ENCODE measurements at regions not wholly inside any gene's neighbourhood (a gene's known extent, or its start where the extent isn't known, plus 50 kb on each side); places are given as distances from the start of the nearest gene placed in this dataset.

DNA sequence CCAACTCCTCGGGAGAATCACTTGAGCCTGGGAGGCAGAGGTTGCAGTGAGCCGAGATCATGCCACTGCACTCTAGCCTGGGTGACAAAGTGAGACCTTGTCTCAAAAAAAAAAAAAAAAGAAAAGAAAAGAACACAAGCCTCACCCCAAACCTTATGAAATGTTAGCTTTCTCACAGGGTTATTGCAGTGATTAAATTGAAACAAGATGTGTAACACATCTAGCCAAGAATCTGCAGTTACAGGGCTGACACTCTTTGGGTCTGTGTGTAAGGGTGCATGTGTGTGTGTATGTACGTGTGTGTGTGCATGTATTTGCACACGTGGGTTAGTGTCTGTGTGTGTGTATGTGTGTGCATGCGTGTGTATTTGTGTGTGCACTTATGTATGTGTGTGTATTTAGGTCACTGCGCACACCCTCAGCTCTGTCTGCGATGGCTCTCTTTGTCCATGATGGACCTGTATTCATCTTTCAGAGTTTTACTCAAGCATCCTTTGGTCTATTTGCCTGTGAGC, 336.3 kb downstream of the UQCRFS1 start (continued):
- no peak for TF ChIP-seq FOXK1 (CRISPR knock-in tag; IDR thresholded peaks at IDR 0.05)
- no peak for TF ChIP-seq RELA (CRISPR knock-in tag; IDR thresholded peaks at IDR 0.05; ENCODE audit: borderline replicate concordance)
- TF ChIP-seq NR1H2 (CRISPR knock-in tag; IDR thresholded peaks at IDR 0.05): no peak
- TF ChIP-seq, protein P1, sequence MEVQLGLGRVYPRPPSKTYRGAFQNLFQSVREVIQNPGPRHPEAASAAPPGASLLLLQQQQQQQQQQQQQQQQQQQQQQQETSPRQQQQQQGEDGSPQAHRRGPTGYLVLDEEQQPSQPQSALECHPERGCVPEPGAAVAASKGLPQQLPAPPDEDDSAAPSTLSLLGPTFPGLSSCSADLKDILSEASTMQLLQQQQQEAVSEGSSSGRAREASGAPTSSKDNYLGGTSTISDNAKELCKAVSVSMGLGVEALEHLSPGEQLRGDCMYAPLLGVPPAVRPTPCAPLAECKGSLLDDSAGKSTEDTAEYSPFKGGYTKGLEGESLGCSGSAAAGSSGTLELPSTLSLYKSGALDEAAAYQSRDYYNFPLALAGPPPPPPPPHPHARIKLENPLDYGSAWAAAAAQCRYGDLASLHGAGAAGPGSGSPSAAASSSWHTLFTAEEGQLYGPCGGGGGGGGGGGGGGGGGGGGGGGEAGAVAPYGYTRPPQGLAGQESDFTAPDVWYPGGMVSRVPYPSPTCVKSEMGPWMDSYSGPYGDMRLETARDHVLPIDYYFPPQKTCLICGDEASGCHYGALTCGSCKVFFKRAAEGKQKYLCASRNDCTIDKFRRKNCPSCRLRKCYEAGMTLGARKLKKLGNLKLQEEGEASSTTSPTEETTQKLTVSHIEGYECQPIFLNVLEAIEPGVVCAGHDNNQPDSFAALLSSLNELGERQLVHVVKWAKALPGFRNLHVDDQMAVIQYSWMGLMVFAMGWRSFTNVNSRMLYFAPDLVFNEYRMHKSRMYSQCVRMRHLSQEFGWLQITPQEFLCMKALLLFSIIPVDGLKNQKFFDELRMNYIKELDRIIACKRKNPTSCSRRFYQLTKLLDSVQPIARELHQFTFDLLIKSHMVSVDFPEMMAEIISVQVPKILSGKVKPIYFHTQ (CRISPR knock-in tag; IDR thresholded peaks at IDR 0.05): no peak
- no peak for TF ChIP-seq IRF2 (CRISPR knock-in tag; IDR thresholded peaks at IDR 0.05; ENCODE audit: borderline replicate concordance, low read depth)
- no peak for TF ChIP-seq MXD4 (CRISPR knock-in tag; IDR thresholded peaks at IDR 0.05; ENCODE audit: borderline replicate concordance)

DNA sequence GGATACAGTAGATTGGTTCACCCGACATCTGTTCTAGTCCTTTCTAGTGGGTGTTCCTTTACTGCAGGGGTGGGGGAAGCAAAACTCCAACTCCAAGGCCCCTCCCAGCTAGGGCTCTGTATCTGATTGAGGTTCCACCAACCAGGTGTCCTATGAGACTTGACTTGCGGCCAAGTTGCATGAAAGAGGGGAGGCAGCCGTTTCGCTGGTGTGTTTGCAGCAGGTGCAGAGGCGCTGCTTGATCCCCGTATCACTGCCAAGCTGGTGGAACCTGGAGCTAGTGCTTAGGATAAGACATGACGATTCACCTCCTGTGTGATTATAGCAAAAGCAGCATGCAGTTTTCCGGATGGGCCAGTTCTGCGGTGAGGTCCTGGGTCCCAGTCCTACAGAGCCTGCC, 338.2 kb downstream of the UQCRFS1 start:
- DNase-seq (ENCODE audit: low spot score) (no peak), ATAC-seq (no peak)
- H3K36me3 Mint-ChIP-seq: no peaks in the 10 kb centered on the region
- TF ChIP-seq, protein P2, sequence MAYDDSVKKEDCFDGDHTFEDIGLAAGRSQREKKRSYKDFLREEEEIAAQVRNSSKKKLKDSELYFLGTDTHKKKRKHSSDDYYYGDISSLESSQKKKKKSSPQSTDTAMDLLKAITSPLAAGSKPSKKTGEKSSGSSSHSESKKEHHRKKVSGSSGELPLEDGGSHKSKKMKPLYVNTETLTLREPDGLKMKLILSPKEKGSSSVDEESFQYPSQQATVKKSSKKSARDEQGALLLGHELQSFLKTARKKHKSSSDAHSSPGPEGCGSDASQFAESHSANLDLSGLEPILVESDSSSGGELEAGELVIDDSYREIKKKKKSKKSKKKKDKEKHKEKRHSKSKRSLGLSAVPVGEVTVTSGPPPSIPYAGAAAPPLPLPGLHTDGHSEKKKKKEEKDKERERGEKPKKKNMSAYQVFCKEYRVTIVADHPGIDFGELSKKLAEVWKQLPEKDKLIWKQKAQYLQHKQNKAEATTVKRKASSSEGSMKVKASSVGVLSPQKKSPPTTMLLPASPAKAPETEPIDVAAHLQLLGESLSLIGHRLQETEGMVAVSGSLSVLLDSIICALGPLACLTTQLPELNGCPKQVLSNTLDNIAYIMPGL (CRISPR knock-in tag; IDR thresholded peaks at IDR 0.05): no peak
- TF ChIP-seq, protein P3, sequence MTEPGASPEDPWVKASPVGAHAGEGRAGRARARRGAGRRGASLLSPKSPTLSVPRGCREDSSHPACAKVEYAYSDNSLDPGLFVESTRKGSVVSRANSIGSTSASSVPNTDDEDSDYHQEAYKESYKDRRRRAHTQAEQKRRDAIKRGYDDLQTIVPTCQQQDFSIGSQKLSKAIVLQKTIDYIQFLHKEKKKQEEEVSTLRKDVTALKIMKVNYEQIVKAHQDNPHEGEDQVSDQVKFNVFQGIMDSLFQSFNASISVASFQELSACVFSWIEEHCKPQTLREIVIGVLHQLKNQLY (CRISPR knock-in tag; IDR thresholded peaks at IDR 0.05): no peak
- TF ChIP-seq SP1 (CRISPR knock-in tag; conservative IDR thresholded peaks at IDR 0.05) (no peak), IRF2 (CRISPR knock-in tag; IDR thresholded peaks at IDR 0.05; ENCODE audit: borderline replicate concordance, low read depth) (no peak), ZNF121 (CRISPR knock-in tag; IDR thresholded peaks at IDR 0.05) (no peak), CREM (CRISPR knock-in tag; IDR thresholded peaks at IDR 0.05) (no peak), MYBL2 (CRISPR knock-in tag; IDR thresholded peaks at IDR 0.05) (no peak), GTF2I (CRISPR knock-in tag; conservative IDR thresholded peaks at IDR 0.05) (no peak), NFYB (CRISPR knock-in tag; conservative IDR thresholded peaks at IDR 0.05; ENCODE audit: low read depth) (no peak), SMAD4 (CRISPR knock-in tag; IDR thresholded peaks at IDR 0.05) (no peak), FOXP1 (CRISPR knock-in tag; IDR thresholded peaks at IDR 0.05; ENCODE audit: borderline replicate concordance) (no peak), ESRRA (CRISPR knock-in tag; IDR thresholded peaks at IDR 0.05; ENCODE audit: borderline replicate concordance) (no peak), ZNF423 (CRISPR knock-in tag; IDR thresholded peaks at IDR 0.05) (no peak)
- TF ChIP-seq, protein P4, sequence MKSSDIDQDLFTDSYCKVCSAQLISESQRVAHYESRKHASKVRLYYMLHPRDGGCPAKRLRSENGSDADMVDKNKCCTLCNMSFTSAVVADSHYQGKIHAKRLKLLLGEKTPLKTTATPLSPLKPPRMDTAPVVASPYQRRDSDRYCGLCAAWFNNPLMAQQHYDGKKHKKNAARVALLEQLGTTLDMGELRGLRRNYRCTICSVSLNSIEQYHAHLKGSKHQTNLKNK (CRISPR knock-in tag; IDR thresholded peaks at IDR 0.05): no peak
- TF ChIP-seq, protein P5, sequence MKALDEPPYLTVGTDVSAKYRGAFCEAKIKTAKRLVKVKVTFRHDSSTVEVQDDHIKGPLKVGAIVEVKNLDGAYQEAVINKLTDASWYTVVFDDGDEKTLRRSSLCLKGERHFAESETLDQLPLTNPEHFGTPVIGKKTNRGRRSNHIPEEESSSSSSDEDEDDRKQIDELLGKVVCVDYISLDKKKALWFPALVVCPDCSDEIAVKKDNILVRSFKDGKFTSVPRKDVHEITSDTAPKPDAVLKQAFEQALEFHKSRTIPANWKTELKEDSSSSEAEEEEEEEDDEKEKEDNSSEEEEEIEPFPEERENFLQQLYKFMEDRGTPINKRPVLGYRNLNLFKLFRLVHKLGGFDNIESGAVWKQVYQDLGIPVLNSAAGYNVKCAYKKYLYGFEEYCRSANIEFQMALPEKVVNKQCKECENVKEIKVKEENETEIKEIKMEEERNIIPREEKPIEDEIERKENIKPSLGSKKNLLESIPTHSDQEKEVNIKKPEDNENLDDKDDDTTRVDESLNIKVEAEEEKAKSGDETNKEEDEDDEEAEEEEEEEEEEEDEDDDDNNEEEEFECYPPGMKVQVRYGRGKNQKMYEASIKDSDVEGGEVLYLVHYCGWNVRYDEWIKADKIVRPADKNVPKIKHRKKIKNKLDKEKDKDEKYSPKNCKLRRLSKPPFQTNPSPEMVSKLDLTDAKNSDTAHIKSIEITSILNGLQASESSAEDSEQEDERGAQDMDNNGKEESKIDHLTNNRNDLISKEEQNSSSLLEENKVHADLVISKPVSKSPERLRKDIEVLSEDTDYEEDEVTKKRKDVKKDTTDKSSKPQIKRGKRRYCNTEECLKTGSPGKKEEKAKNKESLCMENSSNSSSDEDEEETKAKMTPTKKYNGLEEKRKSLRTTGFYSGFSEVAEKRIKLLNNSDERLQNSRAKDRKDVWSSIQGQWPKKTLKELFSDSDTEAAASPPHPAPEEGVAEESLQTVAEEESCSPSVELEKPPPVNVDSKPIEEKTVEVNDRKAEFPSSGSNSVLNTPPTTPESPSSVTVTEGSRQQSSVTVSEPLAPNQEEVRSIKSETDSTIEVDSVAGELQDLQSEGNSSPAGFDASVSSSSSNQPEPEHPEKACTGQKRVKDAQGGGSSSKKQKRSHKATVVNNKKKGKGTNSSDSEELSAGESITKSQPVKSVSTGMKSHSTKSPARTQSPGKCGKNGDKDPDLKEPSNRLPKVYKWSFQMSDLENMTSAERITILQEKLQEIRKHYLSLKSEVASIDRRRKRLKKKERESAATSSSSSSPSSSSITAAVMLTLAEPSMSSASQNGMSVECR (CRISPR knock-in tag; IDR thresholded peaks at IDR 0.05; ENCODE audit: borderline replicate concordance): no peak
- TF ChIP-seq, protein P1 (CRISPR knock-in tag; IDR thresholded peaks at IDR 0.05): no peak
- CTCF ChIA-PET: interaction anchor here (0.6 to 1.7 kb wide), 2 partner anchors 138 to 293 kb away, joined by 3 to 5 read pairs; no protein-coding TSS in a partner anchor
- H3K4me3 Mint-ChIP-seq: no peak overlapping the region
- POLR2A ChIA-PET: no interaction called here
- peaks cover 4% of the 10 kb centered on the region; the same call in 1 of the 2 replicates for H3K9me3 Mint-ChIP-seq
- H3K27me3 Mint-ChIP-seq (ENCODE audit: low read depth): peaks cover 11% of the 10 kb centered on the region
- no peak overlapping the region for H3K27ac Mint-ChIP-seq
- H3K4me1 Mint-ChIP-seq: peaks cover 10% of the 10 kb centered on the region; the same call in 1 of the 2 replicates

Measured in WTC11 (cell line).